NCI-H2029 (cell line): ENCODE measurements at regions not wholly inside any gene's neighbourhood (a gene's known extent, or its start where the extent isn't known, plus 50 kb on each side); places are given as distances from the start of the nearest gene placed in this dataset.
A peak's percentile ranks its signal among the peaks of the same experiment; 100 is the strongest.
"Not testable (repeated sequence)": the region's sequence is repeated elsewhere in the genome, so short reads cannot be mapped to it uniquely, and the experiment has no call there.

Experiments used
- DNase-seq: peaks from one replicate; lab custom pipeline; 2025; lab: John Stamatoyannopoulos, UW

DNA sequence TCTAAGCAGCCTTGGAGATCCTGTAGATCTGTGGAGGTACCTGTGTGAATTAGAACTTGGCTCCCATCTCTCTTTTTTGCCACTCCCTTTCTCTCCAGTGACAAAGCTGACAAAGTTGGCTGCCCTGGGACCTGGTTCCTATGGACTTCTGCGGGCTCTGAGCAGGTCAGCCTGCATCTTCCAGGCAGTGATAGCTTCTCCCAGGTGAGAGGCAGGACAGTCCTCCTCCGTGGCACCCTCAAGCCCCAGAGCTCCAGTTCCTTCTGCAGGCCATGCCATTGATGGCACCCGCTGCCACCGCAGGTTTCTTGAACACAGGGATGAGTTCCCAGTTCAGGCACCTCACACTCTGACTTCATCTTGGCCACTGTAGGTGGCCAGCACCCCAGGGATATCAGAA lies 73.5 kb upstream of the GRB10 start:
- no peak for DNase-seq

- DNase-seq, result no peak
Observed at GRCh38 chr7:50855526-50855925, 72.8 kb upstream of the GRB10 start.

DNA sequence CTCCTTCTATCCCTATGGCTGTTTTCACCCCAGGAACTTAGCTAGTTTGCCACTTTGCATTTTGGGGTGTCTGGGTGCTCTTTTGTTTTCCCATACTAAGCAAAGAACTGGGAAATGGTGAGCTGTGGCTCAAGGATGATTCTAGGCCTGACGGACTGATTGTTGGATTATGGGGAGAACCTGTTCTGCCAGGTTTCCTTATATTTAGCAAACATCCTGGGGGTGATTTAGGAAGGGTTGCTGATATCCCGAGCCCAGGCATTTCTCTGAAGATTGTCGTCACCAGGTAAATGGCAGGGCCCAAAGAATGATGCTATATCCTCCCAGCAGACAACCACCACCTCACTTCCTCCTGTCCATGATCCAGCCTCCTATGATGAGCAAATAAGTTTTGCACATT lies 72.1 kb upstream of the GRB10 start:
- DNase-seq, result no peak

DNA sequence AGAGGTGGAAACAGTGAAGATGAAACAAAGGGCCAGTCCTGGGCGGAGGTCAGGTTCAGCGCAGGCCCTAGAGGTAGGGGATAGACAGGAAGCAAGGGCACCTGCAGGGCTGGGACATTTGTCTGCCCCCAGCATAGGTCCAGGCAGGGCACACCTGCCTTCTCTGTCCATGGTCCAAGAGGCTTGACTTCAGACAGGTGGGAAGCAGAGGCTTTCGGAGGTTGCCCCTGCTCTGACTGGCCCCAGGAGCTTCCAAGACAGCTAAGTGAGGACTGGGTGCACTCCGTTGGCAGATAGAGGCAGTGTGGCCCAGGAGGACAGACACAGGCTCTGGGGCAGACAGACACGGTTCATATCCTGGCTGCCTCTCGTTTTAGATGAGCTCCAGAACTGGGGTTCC lies 71.6 kb upstream of the GRB10 start:
- no peak for DNase-seq

GRCh38 chr7:50853311-50853710 lies 70.6 kb upstream of the GRB10 start:
- DNase-seq, result no peak

DNA sequence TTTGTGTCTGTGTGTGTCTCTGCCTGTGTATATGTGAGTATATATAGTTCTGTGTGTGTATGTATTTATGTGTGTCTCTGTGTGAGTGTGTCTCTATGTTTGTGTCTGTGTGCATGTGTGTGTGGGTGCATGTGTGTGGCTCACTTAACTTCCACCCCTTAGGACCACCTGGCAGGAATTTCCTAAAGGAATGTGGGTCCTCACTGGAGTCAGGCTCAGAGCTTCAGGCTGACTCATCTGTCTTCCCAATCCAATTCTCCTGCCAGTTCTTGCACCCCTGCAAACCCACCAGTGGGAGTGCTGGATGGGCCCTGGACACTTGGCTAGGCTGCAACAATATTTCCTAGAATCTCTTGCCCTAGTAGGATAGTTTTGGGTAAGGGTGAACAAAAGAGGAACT lies 70.2 kb upstream of the GRB10 start:
- DNase-seq, result no peak

DNA sequence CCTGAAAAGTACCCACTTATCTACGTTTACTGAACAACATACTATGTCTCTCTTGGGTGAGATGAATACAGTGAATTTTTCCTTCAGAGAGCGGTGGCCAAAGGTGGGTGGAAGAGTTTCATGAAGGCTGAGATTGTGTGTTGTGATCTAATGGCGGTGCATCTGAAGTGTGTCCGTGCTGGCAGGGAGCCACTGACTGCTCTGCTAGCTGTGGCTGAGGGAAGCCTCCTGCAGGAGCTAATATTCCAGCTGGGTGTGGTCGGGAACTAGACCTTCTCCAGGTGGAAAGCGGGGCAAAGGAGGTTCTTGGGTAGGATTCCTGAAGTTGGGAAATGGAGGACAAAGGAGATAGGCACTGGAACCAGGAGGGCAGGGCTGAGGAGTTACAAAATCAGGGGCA lies 69.2 kb upstream of the GRB10 start:
- peak; percentile 27 for DNase-seq

GRCh38 chr7:50851451-50851850 lies 68.8 kb upstream of the GRB10 start:
- no peak for DNase-seq

GRCh38 chr7:50849991-50850390 lies 67.3 kb upstream of the GRB10 start:
- no peak for DNase-seq

GRCh38 chr7:50848203-50848602 lies 65.5 kb upstream of the GRB10 start:
- no peak for DNase-seq

DNA sequence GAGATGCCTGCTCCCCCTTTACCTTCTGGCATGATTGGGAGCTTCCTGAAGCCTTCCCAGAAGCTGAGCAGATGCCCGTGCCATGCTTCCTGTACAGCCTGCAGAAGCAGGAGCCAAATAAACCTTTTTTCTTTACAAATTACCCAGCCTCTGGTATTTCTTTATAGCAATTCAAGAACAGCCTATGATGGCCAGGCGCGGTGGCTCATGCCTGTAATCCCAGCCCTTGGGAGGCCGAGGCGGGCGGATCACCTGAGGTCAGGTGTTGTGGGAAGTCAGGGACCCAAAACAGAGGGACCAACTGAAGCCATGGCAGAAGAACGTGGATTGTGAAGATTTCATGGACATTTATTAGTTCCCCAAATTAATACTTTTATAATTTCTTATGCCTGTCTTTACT lies 62.2 kb upstream of the GRB10 start:
- not testable (repeated sequence) for DNase-seq

DNA sequence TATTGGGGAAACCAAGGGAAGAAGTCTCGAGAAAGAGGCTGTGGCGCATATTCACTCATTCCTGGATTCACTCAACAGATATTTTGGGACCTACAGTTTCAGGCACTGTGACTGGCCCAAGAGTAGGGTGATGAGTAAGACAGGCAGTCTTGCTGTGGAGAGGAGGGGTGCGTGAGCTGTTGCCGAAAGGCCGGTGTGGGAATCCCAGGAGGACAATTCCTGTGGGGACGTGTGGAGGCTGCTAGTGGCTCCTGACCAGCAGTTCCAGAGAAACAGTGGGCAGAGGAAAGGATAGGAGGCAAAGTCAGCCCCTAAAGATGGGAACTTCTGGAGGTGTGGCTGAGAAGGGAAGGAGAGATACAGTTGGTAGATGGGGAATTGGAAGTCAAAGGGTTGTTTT lies 59.3 kb upstream of the GRB10 start:
- no peak for DNase-seq

DNA sequence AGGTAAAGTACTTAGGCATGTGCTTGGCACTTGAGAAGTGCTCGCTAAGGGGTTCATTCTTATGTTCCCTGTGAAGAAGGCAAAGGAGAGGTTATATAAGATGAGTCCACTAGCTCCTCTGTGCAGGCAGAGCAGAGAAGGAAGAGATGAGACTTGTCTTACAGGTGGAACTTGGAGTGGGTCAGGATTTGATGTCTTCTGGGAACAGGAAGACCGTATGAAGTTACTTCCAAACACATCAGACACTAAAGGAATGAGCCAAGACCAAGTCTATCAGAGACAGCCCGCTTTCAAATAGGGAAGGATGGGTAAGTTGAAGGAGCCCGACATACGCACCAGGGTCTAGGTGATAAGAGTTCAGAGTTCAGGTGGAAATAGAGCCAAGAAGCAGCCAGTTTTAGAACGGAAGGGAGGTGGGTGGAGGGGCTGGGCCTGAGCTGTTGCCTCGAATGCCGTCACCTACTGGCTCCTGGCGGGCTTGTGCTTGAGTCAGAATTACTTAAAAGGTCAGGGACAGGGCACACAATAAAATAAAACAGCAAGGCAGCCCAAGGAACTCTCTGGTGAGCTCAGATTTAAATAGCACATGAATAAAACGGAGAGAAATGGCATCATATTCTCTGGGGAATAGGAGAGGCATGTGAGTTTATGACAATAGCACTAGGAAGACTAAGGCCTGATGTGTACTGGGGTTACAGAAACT lies 56.1 kb upstream of the GRB10 start:
- no peak for DNase-seq

DNA sequence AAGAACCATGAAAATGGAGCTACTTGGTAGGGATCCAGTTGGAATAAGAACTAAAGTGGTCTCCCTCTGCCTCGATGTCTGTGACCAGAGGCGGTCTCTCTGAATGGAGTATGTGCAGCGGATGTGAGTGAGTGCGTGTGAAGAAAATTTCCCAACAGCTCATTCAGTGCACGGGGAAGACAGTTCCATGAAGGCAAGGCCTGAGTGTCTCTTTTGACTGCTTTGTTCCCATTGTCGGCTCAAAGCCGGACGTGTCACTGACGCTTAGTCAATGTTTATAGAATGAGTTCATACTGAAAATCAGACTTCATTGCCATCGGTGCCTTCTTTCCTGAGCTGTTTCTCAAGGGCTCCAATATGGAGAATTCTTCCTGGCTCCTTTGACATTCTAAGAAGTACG lies 55.3 kb upstream of the GRB10 start:
- DNase-seq, result no peak

GRCh38 chr7:50836646-50837045 lies 54.0 kb upstream of the GRB10 start:
- DNase-seq, result no peak

DNA sequence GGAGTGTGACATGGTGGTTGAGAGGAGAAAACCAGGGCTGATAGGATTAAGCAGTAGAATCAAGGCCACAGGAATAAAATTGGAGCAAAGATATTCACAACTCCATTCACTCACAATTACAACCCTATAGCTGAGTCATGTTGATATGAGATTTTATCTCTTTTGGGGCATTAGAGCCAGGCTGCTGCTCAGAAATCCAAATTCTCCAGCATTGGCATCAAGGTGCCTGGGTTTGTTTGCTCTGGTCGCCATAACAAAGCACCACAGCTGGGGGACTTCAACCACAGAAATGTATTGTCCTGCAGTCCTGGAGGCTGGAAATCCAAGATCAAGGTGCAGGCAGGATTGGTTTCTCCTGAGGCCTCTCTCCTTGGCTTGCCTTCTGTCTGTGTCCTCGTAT lies 52.5 kb upstream of the GRB10 start:
- no peak for DNase-seq

- no peak for DNase-seq
Observed at GRCh38 chr7:50834679-50835078, 52.0 kb upstream of the GRB10 start.

DNA sequence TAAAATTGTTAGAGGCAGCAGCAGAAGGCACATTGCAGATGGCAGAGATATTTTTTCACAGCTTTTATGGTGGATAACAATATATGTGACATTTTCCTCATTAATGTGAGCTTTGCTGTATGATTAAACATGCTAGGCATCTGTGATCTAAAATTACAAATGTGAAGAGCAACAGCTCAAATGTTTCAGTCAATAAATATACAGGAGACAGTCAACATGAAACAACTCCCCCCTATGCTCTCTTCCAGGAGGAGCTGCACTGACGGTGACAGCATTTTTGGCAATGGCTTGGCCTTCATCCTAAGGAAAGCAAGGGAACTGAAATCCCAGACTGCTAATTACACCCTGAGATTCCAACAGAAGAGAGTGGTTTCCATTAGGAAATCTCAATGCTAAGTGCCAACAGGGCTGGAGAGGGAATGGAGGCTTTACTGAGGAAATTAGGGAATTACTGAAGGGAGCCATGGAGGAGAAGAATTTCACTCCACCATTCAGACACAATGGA lies 51.4 kb upstream of the GRB10 start:
- DNase-seq, result no peak

DNA sequence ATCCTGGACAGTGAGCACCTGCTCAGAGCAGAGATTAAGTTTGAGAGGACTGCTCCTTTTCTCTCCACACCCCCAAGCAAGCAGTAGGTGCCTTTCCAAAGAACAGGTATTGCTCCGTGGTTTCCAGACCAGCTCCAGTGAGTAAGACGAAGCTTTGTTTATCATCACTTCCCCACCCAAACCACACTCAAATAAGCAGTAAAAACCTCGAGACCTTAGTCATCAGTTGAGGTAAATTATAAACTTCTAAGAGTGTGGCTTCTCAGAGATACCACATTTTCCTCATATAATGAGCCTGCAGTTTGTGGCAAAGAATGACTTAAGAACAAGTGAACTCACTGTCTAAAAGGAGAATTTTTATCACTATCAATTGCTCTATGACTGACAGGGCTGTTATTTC lies 50.0 kb upstream of the GRB10 start:
- no peak for DNase-seq
